IPS-18c (cell line): ENCODE measurements at regions not wholly inside any gene's neighbourhood (a gene's known extent, or its start where the extent isn't known, plus 50 kb on each side); places are given as distances from the start of the nearest gene placed in this dataset.

Experiments
- H3K4me3 ChIP-seq: 2 replicates; pipeline ENCODE4 v1.7.0; 2013; ENCODE audit warnings: low read depth, mild to moderate bottlenecking, low read length, moderate library complexity; ENCODE audit not compliant: insufficient read depth
- H3K9me3 ChIP-seq: one replicate; pipeline ENCODE4 v1.6.1; 2013; ENCODE audit warnings: mild to moderate bottlenecking, low read length, moderate library complexity; ENCODE audit not compliant: control insufficient read depth, insufficient read depth

DNA sequence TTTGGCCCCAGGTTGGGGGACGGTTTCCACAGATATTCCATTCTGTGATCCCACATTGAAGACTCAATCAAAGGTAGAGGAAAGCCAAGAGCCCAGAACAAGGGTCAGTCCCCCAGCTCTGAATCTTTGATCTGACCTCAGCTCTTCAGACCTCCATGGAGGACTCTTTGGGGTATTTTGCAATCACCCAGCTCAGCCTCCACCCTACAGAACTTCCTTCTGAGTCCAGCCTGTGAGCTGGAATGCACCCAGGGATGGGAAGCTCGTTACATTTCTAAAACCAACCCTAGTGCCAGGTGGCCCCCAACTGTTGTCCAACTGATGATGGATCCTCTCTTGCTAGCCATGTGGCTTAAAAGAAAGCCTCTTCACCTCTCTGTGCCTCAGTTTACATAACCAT lies 335.3 kb downstream of the MN1 start:
- H3K9me3 ChIP-seq: peaks cover 3% of the 10 kb centered on the region
- H3K4me3 ChIP-seq: no peak overlapping the region

DNA sequence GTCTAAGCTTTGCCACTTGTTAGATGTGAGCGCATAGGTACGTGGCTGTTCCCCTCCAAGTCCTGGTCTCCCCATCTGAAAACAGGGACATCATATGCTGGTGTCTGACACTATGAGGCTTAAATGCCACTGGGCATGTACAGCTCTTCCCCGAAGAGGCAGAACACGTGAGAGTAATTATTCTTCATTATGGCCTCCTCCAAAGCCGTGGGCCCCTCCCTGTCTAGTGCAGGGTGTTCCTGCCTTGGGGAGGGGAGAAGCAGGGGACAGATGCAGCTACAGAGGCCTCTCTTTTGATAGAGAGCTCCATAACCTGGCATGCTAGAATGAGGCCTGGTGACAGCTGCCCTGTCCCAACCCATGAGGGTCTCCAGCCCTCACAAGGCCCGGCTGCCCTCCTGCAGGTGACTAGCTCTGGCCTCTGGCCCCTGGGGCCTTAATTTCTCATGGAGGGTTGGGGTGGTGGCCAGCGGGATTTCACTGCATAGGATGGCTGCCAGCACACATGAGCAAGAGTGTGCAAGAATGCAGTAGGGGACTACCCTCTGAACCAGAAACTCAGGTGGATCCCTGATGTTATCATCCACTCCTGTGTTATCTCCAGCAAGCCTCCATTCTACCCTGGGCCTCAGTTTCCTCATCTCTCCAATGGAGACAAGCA lies 334.6 kb downstream of the MN1 start:
- H3K9me3 ChIP-seq: peaks cover 3% of the 10 kb centered on the region
- H3K4me3 ChIP-seq: no peak overlapping the region

DNA sequence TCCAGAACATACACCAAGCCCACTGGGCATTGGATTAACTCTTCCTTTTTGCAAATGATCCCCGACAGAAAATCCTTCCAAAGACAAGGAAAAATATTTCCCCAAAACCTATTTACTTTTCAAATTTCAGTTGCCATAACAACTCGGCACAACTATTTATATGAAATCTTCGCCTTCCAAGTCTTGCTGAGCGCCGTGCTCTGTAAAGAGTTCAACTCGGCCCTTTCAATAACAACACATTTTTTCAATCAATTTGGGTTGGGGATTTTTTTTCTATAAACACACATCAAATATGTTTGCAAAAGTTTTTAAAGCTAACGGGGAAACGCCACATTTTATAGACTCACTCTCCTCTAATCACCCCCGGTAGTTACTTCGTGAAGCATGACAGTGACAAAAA lies 333.8 kb downstream of the MN1 start:
- no peak overlapping the region for H3K4me3 ChIP-seq
- H3K9me3 ChIP-seq: peaks cover 3% of the 10 kb centered on the region

DNA sequence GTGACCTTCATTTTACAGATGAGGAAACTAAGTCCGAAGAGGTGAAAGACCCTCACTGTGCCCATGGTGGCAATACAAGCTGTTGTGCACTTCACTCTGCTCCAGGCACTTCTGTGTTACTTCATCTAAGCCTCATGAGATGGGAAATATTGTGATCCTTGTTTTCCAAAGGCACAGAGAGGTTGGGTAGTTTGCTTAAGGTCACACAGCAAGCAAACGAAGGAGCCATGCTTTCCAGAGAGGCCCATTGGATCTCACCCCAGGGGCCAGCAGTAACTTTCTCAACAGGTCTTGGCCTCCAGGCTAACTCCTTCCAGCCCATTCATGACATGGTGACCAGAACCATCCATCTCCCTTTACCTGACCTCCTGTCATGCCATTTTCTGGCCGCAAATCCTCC lies 332.8 kb downstream of the MN1 start:
- no peak overlapping the region for H3K4me3 ChIP-seq
- H3K9me3 ChIP-seq: no peaks in the 10 kb centered on the region

DNA sequence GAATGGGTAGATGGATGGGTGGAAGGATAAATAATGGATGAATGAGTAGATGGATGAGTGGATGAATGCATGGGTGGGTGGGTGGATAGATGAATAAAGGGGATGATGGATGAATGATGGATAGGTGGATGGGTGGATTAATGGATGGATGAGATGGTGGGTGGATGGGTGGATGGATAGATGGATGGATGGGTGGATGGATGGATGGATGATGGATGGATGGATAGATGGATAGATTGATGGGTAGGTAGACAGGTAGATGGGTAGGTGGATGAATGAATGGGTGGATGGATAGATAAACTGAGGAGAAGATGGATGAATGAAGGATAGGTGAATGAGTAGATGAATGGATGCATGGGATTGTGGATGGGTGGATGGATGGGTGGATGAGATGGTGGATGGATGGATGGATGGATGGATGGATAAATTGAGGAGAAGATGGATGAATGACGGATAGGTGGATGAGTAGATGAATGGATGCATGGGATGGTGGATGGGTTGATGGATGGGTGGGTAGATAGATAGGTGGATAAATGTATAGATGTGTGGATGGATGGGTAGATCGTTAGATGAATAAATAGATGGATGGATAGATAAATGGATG lies 331.3 kb downstream of the MN1 start:
- Histone ChIP-seq H3K9me3 (no peaks in the 10 kb centered on the region), H3K4me3 (no peak overlapping the region)

DNA sequence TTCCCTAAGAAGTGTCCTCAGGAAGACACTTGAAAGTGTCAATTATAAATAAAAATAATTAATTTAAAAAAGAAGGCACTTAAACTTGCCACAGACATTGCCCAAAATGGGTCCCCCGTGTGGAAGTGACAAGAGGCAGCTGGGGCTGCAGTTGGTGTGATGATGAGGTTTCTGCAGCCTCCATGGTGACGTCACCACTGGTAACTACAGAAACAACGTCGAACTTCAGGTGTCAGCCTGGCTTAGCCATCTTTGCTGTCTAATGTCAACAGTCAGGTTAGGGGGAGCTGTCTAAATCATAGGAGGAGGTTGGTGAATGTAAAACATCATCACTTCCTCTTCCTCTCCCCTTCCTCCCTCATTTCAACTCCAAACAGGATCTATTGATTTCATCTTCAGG lies 328.6 kb downstream of the MN1 start:
- Histone ChIP-seq H3K9me3 (no peaks in the 10 kb centered on the region), H3K4me3 (no peak overlapping the region)

DNA sequence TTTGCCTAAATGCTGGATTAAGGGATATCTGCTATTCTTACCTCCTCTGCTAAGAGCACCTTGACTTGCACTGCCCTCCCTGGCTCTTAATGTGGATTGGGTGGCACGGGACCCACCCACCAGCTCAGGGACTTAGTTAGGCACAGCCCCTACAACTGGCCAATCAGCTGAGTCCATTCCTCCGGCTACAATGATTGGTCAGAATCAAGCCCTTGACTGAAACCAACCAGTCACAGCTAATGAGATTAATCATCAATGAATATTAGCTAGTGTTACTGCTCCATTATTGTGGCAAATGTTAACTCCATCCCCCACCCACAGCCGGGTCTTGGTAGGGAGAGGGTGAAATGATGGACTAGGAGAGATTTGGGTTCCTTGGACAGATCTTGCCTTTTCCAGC lies 328.0 kb downstream of the MN1 start:
- H3K4me3 ChIP-seq: no peak overlapping the region
- no peaks in the 10 kb centered on the region for H3K9me3 ChIP-seq

DNA sequence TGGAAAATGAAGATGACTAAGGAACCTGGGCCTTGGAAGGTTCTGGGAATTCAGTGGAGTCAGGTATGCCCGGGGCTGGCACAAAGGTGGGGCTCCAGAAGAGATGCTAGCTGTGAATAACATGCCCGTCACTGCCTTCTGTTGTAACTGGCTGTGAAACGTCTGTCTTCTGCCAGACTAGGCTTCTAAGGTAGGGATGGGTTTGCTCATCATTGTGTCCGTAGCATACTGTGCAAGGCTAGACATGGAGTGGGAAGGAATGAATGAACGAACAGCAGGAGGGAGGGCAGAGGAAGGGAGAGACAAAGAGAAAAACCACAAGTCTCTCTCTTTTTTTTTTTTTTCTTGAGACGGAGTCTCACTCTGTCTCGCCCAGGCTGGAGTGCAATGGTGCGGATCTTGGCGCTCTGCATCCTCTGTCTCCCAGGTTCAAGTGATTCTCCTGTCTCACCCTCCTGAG lies 327.4 kb downstream of the MN1 start:
- Histone ChIP-seq H3K4me3 (no peak overlapping the region; the same call in 1 of the 2 replicates), H3K9me3 (no peaks in the 10 kb centered on the region)

DNA sequence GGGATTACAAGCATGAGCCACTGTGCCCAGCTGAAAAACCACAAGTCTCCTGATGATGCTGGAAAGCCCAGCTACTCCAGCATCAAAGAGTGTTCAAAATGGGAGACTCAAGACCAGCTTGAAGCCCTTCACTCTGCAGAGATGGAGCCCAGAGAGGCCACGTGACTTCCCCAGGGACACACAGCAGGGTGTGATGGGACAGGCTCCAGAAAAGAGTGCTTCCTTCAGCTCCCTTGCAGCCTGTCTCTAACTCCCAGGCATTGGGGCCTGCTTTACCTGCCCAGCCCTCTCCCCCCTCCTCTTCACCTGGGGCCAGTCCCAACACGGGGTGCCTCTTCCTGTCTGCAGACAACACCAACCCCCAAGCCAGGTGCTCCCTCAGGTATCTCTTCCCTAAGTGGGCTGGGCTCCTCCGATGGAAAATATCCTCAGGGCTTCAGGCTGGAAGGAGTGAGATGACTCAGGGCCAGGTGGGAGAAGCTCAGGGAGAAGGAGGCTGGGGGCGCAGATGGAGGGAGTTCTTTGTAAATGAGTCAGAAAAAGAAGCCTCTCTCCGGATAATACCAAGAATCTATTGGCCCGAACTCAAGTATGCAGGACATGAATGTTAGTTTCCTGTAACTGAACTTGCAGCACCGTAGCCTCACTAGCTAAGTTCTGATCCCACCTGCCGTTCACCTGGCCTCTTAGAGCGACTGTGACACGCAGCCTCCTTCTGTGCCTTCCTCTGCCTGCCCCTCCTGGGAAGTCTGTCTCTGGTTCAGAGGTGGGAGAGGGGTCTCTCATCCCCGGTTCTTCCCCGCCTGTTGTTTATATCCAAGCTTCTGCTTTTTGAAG lies 326.6 kb downstream of the MN1 start:
- H3K4me3 ChIP-seq: no peak overlapping the region
- H3K9me3 ChIP-seq: no peaks in the 10 kb centered on the region

DNA sequence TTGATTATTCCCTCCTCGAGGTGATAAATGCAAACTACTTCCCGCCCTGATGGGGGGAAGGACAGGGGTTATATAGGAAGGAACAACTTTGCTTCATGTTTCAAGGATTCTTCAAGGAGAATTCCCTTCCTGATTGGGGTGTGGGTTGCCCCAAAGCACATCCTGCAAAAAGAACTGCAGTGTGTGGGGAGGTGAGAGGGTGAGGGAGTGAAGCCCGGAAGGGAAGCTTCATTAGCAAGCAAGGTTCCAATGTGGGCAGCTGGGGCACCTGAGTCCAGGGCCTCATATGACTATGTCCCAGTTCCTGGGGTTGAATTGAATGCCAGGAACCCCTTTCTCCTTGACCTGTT lies 326.0 kb downstream of the MN1 start:
- no peaks in the 10 kb centered on the region for H3K9me3 ChIP-seq
- no peak overlapping the region for H3K4me3 ChIP-seq

DNA sequence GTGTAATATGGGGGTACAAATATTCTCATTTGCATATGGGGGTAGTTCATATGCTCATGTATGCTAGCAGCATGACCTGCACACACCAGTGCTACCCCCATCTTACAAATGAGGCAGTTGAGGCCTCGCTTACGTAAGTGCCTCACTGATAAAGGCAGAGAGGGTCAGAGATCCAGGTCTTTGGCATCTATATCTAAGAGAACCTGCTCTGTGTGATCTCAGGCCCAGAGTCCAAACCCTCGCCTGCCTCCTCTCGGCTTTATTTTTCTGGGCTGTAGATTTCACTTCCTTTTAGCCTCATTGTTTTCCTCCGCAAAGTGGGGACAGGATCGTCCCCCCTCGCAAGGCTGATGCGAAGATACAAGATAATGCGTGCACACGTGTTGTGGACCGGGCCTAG lies 325.2 kb downstream of the MN1 start:
- Histone ChIP-seq H3K9me3 (no peaks in the 10 kb centered on the region), H3K4me3 (no peak overlapping the region)

DNA sequence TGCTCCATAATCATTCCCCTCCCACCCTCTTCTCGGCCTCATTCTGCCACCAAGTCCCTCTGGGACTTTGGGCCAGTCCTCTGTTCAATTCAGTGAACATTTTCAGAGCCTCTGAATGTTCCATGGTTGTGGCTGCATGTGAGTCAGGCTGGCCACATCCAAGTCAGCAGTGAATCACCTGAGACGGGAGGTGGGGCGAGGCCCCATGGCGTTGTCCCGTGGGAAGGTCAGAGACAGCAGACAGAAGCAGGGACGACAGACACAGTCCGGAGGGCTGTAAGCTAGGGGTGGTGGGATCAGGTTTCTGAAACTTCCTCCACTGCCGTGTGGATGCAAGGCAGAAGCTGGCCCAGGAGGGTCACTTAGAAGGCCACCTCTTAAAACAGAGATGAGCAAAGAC lies 324.8 kb downstream of the MN1 start:
- Histone ChIP-seq H3K9me3 (no peaks in the 10 kb centered on the region), H3K4me3 (no peak overlapping the region)

DNA sequence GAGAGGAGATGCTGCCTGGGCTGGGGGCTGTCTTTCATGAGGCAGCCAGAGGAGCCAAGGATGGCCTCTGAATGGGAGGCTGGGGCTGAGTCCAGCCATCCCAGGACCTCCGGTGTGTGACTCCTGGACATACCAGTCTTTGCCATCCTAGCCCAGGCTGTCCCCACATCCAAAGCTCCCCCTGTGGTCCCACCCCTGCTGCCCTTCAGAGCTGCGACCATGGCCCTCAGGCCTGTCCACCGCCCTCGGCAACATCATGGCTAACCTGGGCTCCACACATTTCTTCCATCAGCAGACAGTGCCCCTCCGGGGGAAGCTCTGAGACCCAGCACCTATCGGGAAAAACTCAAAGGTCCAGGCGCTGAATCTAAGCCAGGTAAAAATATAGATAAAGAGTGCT lies 324.4 kb downstream of the MN1 start:
- Histone ChIP-seq H3K9me3 (no peaks in the 10 kb centered on the region), H3K4me3 (no peak overlapping the region)

DNA sequence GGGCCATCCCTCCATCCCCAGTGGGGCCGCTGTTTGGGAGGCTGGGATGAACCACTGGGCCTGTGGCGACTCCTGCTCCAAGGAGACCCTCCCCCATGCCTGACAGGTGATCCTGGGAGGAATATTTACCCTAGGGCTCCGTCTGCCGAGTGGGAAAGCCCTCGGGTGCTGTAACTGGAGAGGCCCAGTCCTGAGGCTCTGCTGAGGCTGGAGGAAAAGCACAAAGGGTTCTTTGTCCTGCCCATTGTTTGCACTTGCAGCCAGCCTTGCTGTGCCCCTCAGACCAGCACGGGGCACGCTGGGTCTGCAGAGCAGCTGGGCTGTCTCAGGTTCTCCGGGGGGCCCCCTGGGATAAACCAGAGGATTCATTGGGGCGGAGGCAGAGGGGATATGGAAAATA lies 321.1 kb downstream of the MN1 start:
- Histone ChIP-seq H3K4me3 (no peak overlapping the region), H3K9me3 (no peaks in the 10 kb centered on the region)

DNA sequence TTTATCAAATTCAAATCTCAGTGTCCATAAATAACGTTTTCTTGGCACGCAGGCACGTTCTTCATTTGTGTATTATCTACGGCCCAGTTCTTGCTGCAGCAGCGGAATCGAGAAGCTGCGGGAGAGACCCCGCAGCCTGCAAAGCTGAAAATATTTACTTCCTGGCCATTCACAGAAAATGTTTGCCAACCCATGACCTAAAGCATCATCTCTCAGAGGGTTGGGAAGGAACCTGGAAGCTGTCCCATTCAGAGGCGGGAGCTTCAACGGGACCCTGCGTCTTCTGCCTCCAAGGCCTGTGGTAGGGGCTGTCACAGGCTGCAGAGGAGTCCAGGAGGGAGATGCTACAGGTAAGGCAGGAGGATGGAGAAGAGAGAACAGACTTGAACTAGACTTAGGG lies 319.2 kb downstream of the MN1 start:
- Histone ChIP-seq H3K4me3 (peak overlapping the region; percentile 9; the same call in 1 of the 2 replicates), H3K9me3 (no peaks in the 10 kb centered on the region)

DNA sequence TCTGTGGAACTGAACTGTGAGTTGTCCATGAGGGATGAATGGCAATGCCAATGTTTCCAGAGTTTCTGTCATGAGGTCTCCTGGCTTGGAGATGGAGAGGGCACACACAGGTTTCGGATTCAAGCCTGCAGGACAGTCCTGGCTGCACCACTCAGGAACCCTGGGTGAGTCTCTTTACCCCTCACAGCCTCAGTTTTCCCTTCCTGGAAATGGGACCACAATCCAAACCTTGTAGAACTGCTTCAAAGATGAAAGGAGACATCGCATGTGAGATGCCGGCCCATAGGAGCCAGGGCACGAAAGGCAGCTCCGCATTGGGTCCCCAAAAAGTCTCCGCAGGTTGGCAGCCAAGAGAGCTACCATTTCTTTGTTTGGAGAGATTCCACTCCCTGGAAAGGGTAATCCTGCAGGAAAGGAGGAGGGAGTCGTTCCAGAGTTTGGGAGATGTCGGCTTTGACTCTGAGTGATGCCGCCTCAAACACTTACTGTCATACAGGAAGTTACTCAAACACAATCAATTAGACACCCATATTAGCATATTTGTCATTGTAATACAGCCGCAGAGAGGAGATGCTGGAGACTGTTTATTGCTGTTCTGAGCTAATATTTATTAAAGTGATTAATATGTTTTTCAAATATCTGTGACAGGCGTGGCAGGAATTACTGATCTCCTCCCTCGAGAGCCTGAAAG lies 318.3 kb downstream of the MN1 start:
- Histone ChIP-seq H3K4me3 (no peak overlapping the region), H3K9me3 (no peaks in the 10 kb centered on the region)

DNA sequence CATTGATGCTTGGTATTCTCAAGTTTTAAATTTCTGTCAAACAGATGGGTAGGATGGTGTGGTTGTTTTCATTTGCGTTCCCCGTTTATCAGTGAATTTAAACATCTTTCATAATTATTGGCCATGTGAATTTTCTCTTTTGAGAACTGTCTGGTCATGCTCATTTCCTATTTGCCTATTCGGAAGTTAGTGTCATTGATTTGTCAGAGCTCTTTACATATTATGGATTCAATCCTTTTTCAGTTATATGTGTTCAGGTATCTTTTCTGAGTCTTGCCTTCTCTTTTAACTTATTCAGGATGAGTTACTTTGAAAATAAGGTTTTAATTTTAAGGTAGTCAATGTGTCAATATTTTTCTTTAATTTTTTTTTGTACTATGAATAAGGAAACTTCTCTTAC lies 315.7 kb downstream of the MN1 start:
- H3K9me3 ChIP-seq: no peaks in the 10 kb centered on the region
- no peak overlapping the region for H3K4me3 ChIP-seq
